ENCODE measurements at regions not wholly inside any gene's neighbourhood (a gene's known extent, or its start where the extent isn't known, plus 50 kb on each side); places are given as distances from the start of the nearest gene placed in this dataset.

DNA sequence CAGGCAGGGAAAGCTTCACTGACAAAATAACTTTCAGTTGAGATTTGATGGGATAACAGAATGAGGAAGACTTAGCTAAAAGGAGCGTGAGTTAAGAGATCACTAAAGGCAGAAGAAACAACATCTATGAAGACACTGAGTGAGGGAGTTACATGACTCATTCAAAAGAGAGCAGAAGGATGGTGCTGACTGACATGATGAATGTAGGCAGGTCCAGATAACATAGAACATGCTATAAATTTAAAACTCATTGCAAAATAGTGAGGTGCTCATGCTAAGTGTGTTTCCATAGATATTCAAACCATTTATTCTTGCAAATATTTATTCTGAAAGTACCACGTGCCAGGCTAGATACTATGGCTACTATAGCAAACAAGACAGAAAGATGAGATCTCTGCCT, 116.4 kb upstream of the DGKB start (continued):
- TF ChIP-seq CREB5 (CRISPR knock-in tag; IDR thresholded peaks at IDR 0.05; ENCODE audit: low read depth): no peak

DNA sequence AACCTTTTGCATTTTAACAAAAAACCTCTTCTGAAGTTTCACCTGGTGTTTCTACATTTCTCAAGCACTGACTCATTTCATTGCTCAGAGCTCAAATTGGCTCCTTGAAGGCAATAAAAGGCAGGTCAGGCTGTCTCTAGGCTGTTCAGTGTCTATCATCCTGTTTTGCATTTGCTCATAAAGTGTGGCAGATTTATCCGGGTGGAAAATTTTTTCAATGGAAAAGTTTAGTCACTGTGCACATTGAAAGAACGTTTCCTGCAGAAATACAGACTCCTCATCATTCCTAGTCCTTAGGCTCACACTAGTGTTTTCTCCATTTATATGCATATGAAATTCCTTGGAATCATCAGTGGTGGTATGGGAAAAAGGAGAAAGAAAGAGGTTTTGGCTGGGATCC, 114.2 kb upstream of the DGKB start:
- peak; percentile 31; the same call in 2 of the 3 replicates for ATAC-seq

GRCh38 chr7:15016315-15016667, 113.7 kb upstream of the DGKB start:
- no peak for ATAC-seq
- TF ChIP-seq ARNTL (CRISPR knock-in tag; IDR thresholded peaks at IDR 0.05; ENCODE audit: borderline replicate concordance, low read depth) (no peak), TCF4 (CRISPR knock-in tag; IDR thresholded peaks at IDR 0.05; ENCODE audit: borderline replicate concordance) (no peak), CREB5 (CRISPR knock-in tag; IDR thresholded peaks at IDR 0.05; ENCODE audit: low read depth) (no peak), GLIS3 (CRISPR knock-in tag; IDR thresholded peaks at IDR 0.05) (no peak), ZNF8 (CRISPR knock-in tag; IDR thresholded peaks at IDR 0.05) (no peak), PATZ1 (CRISPR knock-in tag; IDR thresholded peaks at IDR 0.05; ENCODE audit: borderline replicate concordance) (no peak), TOX (CRISPR knock-in tag; IDR thresholded peaks at IDR 0.05; ENCODE audit: borderline replicate concordance) (no peak), ZFP30 (CRISPR knock-in tag; IDR thresholded peaks at IDR 0.05) (no peak), PPARA (CRISPR knock-in tag; IDR thresholded peaks at IDR 0.05; ENCODE audit: borderline replicate concordance) (no peak), ISL1 (CRISPR knock-in tag; IDR thresholded peaks at IDR 0.05) (no peak), ZC3H10 (CRISPR knock-in tag; IDR thresholded peaks at IDR 0.05) (no peak), ZFP3 (CRISPR knock-in tag; IDR thresholded peaks at IDR 0.05) (no peak), ZNF565 (CRISPR knock-in tag; conservative IDR thresholded peaks at IDR 0.05; ENCODE audit: low read depth) (no peak)
- TF ChIP-seq, protein P1, sequence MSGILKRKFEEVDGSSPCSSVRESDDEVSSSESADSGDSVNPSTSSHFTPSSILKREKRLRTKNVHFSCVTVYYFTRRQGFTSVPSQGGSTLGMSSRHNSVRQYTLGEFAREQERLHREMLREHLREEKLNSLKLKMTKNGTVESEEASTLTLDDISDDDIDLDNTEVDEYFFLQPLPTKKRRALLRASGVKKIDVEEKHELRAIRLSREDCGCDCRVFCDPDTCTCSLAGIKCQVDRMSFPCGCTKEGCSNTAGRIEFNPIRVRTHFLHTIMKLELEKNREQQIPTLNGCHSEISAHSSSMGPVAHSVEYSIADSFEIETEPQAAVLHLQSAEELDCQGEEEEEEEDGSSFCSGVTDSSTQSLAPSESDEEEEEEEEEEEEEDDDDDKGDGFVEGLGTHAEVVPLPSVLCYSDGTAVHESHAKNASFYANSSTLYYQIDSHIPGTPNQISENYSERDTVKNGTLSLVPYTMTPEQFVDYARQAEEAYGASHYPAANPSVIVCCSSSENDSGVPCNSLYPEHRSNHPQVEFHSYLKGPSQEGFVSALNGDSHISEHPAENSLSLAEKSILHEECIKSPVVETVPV (CRISPR knock-in tag; IDR thresholded peaks at IDR 0.05): no peak

More for the DNA sequence above, 114.2 kb upstream of the DGKB start:
- TF ChIP-seq OSR1 (CRISPR knock-in tag; IDR thresholded peaks at IDR 0.05) (no peak), ZNF70 (CRISPR knock-in tag; IDR thresholded peaks at IDR 0.05) (no peak), ESRRG (CRISPR knock-in tag; IDR thresholded peaks at IDR 0.05) (no peak), ISL1 (CRISPR knock-in tag; IDR thresholded peaks at IDR 0.05) (no peak), BACH2 (CRISPR knock-in tag; IDR thresholded peaks at IDR 0.05; ENCODE audit: borderline replicate concordance) (no peak), POU6F1 (CRISPR knock-in tag; IDR thresholded peaks at IDR 0.05; ENCODE audit: borderline replicate concordance, low read depth) (no peak), GLIS3 (CRISPR knock-in tag; IDR thresholded peaks at IDR 0.05) (no peak), CSDC2 (CRISPR knock-in tag; IDR thresholded peaks at IDR 0.05) (no peak), TOX (CRISPR knock-in tag; IDR thresholded peaks at IDR 0.05; ENCODE audit: borderline replicate concordance) (no peak)
- TF ChIP-seq, protein P1 (CRISPR knock-in tag; IDR thresholded peaks at IDR 0.05): no peak

Measured in SK-N-SH treated with all-trans-retinoic acid at 6 μM for 48 hours (cell line).